C4-2B (cell line): ENCODE measurements at regions not wholly inside any gene's neighbourhood (a gene's known extent, or its start where the extent isn't known, plus 50 kb on each side); places are given as distances from the start of the nearest gene placed in this dataset.

Experiments
- CTCF ChIP-seq: fragments of 450-650 bp; conservative IDR thresholded peaks from 2 replicates; pipeline ENCODE4 v1.5.1; 2017; ENCODE audit warnings: mild to moderate bottlenecking
- ZFX ChIP-seq: fragments of 450-650 bp; IDR thresholded peaks from 2 replicates; pipeline ENCODE4 v1.6.1; 2017

DNA sequence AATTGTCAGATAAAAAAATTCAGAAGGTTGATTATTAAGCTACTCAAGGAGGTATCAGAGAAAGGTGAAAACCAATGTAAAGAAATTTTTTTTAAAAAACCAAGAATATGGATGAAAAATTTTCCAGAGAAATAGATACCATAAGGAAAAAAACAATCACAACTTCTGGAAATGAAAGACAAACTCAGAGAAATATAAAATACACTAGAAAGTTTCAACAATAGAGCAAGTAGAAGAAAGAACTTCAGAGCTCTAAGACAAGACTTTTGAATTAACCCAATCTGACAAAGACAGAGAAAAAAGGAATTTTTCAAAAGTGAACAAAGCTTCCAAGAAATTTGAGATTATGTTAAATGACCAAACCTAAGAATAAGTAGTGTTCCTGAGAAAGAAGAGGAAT lies 62.9 kb upstream of the TEAD1 start:
- no peak for TF ChIP-seq ZFX
- TF ChIP-seq CTCF, result no peak
